HG03565 (cell line): ENCODE measurements at regions not wholly inside any gene's neighbourhood (a gene's known extent, or its start where the extent isn't known, plus 50 kb on each side); places are given as distances from the start of the nearest gene placed in this dataset.

ENCODE experiments used
- ATAC-seq: cut with Tn5 transposase; IDR thresholded peaks from one replicate; pipeline ENCODE4 v1.9.1; 2021; ENCODE audit warnings: mild to moderate bottlenecking, moderate library complexity; ENCODE audit not compliant: unreplicated experiment

DNA sequence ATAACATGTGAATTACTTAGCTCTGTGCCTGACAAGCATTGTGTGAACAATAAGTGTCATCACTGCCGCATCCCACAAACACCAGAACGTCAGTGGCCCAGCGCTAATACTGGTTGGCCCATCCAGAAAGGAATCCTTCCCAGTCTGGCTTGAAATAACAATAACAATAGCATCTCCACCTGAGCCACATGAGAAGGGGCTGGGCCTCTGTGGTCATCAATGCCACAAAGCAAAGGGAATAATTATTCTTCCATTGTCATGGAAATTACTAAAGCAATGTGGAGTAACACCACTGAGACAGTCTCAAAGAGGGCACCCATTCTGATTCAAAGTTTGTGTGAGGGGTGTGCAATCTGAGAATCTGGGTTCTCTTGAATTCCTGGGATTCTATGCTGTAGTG is 105.7 kb upstream of the INHBA start:
- no peak for ATAC-seq

DNA sequence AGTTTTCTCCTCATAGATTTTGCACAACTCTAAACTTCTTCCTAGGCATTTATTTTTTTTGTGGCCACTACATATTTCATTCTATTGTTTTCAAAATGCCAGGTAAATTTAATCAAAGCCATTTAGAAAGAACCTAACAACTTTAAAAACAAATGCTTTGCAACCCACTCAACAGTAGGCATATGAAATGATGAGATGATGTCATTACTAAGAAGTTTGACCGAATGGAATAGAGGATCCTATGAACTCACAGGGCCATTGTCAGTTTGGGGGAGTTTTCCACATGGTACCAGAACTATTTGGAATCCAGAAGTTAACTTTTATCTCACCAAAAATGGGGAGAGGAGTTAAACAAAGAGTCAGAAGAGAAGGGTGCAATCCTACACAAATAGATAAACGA is 100.7 kb upstream of the INHBA start:
- no peak for ATAC-seq

DNA sequence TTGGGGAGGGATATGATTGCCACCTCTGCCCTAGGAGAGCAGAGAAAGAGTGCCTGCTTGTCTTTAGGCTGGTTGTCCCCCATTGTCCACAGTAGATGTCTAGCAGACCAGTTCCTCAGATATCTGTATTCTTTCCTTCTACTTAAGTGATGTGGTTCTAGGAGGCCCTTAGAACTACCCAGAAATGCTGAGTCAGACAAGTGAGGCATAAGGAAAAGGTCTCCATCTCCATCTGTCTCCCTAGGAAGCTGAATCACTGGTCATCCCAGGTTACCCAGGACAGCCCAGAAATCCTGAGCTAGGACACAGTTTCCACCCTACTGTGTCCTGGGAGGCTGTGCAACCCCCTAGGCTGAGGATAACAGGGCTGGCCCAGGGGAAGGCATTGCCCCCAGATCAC is 93.4 kb upstream of the INHBA start:
- no peak for ATAC-seq

DNA sequence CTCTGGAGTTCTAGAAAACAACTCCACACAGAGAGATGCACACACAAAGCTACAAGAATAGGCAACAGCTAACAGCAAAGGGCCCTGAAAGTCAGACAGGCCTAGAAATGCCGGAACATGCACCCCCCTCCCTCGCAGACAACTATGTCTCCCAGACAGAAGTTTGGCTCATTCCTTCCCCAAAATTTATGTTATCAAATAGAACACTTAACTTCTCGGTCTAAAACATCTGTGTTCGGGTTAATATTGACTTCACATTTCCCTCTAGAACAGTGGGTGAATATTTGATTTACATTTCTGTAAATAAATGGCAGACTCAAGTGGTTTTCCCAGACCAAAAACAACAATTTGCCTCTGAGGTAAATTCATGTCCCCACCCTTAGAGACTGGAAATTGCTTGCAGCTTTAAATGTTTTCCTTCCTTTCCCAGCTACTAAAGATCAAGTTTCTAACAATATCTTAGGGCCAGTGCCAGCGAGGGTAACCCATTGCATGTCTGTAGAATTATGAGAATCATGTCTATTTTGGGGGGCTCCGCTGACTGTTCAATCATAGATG is 92.5 kb upstream of the INHBA start:
- ATAC-seq: no peak

GRCh38 chr7:41793556-41793955 is 90.7 kb upstream of the INHBA start:
- ATAC-seq: no peak

DNA sequence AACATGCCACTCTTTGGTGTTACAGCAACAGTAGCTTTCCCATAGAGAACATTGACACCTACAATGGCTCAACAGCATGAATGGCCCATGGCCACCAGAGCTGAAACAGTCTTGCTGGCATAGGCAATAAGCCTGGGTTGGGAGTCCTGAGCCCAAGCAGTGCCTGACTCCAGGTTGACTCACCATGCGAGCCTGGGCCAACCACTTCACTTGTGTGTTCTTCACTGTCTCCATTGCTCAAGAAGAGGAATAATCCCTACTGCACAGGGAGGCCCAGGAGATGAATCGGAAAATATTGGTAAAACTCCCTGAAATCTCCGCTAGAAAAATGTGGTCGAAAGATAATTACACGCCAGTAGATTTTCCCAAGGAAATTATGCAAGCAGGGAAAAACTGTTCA is 89.2 kb upstream of the INHBA start:
- ATAC-seq: no peak

DNA sequence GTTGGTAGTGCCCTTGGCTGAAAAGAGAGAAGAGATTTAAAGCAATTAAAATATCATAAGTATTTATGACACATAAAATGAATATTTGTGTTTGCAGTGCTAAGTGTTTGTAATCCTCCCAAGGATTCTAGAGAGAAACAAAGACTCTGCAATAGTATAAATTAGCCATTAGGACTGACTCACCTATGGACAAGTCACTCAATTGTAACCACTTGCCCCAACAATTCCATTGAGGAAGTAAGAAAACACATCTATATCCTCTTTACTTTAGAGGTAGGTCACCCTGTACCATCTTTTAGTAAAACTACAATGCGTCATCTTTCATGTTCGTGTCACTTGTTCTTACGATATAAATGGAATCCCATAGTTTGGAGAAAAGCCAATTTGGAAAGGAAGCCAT is 85.7 kb upstream of the INHBA start:
- ATAC-seq: no peak

- ATAC-seq: no peak
Observed at GRCh38 chr7:41787651-41788350, 84.9 kb upstream of the INHBA start.

- no peak for ATAC-seq
Observed at GRCh38 chr7:41786944-41787343, 84.1 kb upstream of the INHBA start.

- no peak for ATAC-seq
Observed at GRCh38 chr7:41786404-41786803, 83.5 kb upstream of the INHBA start.

GRCh38 chr7:41785840-41786239 is 83.0 kb upstream of the INHBA start:
- ATAC-seq: no peak

DNA sequence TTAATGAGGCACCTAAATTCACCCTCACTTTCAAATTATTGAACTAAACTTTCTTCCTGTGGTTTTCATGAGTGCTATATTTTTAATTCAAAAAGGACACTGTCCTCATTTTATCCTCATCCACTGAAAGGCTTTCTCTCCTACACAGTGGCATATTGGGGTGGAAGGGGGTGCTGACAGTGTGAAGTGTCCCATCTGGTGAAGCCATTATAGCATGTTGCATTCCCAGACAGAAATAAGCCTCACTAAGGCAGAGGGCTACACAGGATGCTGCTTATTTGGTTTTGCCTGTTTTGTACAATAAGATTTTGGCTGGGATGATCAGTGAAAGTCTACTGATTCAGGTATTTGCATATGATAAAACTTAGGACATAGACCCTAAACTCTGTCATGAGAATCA is 82.4 kb upstream of the INHBA start:
- ATAC-seq: no peak

DNA sequence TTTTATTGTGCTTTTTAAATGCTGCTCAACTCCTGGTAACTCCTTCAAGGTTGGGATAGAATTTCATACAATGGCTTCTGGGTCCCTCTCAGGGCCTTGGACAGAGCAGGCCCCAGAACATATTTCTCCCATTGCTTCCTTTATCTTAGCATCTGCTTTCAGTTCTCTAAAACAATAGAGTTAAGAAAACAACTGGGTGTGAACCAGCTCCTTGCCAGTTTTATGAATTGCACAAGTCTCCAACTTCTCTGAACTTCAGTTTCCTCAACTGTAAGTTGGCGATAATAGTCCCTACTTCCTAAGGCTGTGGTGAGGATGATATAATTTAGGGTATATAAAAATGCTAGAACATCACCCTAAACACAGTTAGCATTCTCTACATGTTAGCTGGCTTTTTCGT is 77.0 kb upstream of the INHBA start:
- no peak for ATAC-seq

GRCh38 chr7:41777894-41778596 is 75.2 kb upstream of the INHBA start:
- ATAC-seq: no peak

DNA sequence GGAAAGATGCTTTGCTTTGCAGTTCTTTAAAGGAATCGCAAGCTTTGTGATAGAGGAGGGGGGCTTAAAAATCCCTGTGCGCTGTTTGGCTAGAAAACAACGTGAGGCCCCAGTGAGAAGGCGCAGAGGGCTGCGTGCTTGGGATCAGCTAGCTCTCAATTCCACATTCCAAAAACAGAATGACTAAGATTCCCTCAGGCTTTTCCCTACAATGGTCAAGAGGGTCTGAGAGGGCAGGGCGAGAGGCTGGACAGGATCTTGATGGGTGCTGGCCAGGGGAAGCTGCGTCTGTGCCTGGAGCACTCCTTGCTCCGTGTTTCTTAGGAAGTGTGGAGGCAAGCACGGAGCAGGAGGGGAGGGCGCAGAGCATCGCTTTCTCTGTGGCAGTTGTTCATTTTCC is 72.1 kb upstream of the INHBA start:
- no peak for ATAC-seq

GRCh38 chr7:41773756-41774155 is 70.9 kb upstream of the INHBA start:
- no peak for ATAC-seq

DNA sequence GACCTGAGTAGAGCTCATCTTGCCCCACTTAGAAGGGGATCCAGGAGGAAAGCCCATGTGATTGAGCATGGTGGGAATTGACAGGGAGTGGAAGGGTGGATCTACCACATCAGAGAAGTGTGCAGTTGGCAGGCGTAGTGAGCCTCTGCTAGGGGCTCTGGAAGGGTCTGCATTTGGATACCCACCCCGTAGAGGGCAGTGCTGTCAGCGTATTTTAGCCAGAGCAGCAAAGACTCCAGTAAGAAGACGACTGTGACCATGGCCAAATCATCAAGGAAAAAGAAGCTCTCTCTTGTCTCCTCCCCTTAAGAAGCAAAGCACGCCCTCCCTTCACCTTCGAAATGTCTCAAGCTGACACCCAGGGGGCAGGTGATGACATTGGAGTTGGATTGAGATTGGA is 68.8 kb upstream of the INHBA start:
- no peak for ATAC-seq

GRCh38 chr7:41769162-41769561 is 66.3 kb upstream of the INHBA start:
- no peak for ATAC-seq

DNA sequence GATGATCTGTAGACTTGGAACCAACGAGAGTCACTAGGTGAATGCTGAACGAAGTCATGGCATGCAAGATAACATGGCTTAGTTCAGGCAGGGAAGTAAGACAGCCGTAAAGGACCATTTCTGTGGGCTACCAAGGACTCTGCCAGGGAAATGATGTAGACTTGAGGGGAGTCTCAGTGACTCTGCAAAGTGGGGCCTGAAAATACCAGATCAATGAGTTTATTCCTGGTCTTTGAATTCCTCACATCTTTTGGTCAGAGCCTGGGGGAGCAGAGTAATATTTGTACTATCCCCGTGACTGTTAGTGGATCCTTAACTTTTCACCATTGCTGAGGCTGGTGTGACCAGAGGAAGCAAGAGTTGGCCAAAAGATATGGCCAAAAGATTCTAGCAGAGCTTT is 60.7 kb upstream of the INHBA start:
- no peak for ATAC-seq

- ATAC-seq: no peak
Observed at GRCh38 chr7:41762641-41763040, 59.8 kb upstream of the INHBA start.

- ATAC-seq: no peak
Observed at GRCh38 chr7:41760293-41760692, 57.4 kb upstream of the INHBA start.

GRCh38 chr7:41758321-41758720 is 55.4 kb upstream of the INHBA start:
- no peak for ATAC-seq
